ENCODE measurements at regions not wholly inside any gene's neighbourhood (a gene's known extent, or its start where the extent isn't known, plus 50 kb on each side); places are given as distances from the start of the nearest gene placed in this dataset.

- TF ChIP-seq YY1 (IDR thresholded peaks at IDR 0.05; ENCODE audit: insufficient read depth, insufficient read length) (no peak), ZNF274 (IDR thresholded peaks at IDR 0.05; ENCODE audit: low read depth, low read length) (no peak), SUZ12 (IDR thresholded peaks at IDR 0.05; ENCODE audit: extremely low read depth, insufficient read depth, insufficient read length) (no peak)
These were observed 300.9 kb downstream of the PREX1 start for GRCh38 chr20:48526936-48527335.
